ENCODE measurements at regions not wholly inside any gene's neighbourhood (a gene's known extent, or its start where the extent isn't known, plus 50 kb on each side); places are given as distances from the start of the nearest gene placed in this dataset.
A peak's percentile ranks its signal among the peaks of the same experiment; 100 is the strongest.

DNA sequence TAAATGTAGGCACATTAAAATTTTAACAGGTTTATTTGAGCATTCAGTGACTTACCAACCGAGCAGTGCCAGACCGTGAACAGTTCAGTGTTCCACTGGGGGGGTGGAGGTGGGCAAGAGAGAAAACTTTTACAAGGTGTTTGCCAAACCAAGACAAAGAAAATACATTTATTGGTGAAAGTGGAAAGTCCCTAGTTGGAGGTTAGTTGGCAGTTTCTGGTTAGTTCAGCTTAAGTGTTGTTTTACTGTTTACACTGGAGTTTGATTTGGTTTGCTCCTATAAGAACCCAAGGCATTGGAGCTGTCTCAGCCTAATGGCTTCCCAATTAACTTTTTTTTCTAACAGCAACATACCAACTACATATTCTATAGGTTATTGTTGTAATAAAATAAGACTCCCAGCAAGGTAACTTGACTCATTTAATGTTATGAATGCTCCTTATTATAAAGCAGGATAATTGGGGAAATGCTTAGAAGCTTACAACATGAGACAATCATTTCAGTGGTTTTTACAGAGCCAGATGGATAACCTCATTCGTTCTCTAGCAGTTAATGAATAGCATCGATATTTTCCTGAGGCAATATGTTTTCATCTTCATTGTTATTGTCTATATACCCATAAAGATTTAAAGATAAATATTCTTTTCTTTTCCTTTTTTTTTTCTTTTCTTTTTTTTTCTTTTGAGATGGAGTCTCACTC is 115.8 kb downstream of the ETNK1 start:
- DNase-seq (ENCODE audit: low spot score) = peak; percentile 74

DNA sequence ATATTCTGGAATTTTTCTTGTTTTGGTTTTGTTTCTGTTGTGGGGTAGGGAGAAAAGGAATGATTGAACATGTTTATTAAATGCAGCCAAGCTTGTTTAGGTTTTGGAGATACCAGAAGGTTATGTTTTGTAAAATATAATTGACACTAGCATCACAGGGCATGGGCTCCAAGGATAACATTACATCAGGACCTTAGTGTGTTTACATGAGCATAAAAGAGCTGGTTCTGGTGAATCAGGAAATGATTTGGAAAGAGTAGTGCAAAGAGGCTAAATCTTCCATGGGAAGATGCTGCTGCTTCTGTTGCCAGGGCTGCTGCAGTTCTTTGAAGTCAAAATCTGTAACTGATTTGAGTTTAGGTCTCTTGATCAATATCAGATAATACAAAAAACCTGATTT is 118.7 kb downstream of the ETNK1 start:
- no peak for DNase-seq (ENCODE audit: low spot score)

DNA sequence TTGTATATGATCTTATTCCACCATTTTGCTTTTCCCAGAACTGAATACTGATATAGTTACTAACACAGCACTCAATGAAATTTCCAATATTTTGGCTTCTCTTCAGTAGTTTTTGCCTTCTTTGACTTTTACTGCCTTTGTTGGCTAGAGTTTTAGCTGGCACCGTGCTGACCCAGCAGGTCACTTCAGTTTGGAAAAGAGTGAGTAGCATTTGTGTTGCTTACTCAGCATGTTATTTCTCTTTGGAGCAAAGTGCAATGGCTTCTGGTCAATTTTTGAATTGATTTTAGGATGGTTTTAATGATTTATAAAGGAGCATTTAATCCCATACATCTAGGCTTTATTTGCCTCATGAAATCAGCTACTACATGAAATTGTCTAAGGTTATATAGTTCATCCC is 119.2 kb downstream of the ETNK1 start:
- no peak for DNase-seq (ENCODE audit: low spot score)

DNA sequence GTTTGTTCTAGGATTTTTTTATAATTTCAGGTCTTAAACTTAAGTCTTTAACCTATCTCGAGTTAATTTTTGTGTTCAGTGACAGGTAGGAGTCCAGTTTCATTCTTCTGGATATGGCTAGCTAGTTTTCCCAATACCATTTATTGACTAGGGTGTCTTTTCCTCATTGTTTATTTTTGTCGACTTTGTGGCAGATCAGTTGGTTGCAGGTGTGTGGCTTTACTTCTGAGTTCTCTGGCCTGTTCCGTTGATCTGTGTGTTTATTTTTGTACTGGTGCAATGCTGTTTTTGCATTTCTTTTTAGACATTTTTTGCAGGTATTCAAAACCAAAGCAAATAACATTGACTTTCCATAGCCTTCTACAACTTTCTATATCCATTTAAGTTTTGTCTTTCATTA is 121.7 kb downstream of the ETNK1 start:
- DNase-seq (ENCODE audit: low spot score) = no peak

DNA sequence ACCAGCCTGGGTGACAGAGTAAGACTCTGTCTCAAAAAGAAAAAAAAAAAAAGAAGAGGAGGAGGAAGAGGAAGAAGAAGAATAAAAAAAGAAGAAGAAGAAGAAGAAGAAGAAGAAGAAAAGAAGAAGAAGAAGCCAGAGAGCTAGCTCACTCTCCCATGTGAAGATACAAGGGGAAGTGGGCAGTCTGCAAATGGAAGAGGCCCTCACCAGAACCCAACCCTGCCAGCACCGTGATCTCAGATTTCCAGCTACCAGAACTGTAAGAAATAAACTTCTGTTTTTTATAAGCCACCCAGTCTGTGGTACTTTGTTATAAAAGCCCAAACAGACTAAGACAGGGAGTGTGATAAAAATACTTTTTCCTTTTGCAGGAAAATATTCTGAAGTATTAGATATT is 130.7 kb downstream of the ETNK1 start:
- no peak for DNase-seq (ENCODE audit: low spot score)

DNA sequence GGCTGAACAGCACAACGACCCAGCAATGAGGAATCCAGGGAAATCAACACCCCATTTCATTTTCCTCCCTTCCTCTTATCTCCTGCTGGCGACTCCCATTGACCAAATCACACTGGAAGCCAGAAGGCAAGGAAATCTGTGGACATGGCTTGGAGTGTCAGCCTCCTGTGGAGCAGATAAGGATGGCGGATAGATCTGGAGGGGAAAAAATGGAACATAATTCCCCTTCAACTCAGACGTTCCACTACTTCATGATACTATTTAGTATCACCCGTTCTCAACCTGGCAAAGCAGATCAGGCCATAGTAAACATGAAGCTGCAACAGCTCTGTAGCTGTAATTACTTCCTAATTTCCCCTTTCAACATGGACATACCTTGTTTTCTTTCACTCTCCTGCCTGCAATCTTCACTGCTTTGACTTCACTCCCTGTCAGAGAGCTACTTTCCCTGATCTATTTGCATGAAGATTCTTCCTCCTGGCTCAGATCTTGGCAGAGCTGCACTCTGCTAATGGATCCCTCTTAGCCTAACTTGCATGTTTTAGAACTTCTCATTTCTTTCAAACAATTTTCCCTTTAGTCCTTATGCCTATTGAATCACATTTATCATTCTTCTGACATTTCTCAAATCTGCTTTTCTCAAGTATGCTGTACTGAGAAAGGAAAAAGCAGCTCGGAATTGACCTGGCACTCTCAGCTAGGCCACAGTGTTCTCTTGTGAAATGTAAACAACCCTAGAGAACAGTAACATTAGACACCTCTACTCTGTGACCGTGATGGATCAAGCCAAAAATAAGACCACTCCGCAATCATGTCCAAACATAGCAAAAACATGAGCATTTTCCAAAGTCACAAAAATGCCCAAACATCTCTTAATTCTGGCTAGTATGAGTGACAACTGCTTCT is 135.1 kb downstream of the ETNK1 start:
- DNase-seq (ENCODE audit: low spot score) = no peak

DNA sequence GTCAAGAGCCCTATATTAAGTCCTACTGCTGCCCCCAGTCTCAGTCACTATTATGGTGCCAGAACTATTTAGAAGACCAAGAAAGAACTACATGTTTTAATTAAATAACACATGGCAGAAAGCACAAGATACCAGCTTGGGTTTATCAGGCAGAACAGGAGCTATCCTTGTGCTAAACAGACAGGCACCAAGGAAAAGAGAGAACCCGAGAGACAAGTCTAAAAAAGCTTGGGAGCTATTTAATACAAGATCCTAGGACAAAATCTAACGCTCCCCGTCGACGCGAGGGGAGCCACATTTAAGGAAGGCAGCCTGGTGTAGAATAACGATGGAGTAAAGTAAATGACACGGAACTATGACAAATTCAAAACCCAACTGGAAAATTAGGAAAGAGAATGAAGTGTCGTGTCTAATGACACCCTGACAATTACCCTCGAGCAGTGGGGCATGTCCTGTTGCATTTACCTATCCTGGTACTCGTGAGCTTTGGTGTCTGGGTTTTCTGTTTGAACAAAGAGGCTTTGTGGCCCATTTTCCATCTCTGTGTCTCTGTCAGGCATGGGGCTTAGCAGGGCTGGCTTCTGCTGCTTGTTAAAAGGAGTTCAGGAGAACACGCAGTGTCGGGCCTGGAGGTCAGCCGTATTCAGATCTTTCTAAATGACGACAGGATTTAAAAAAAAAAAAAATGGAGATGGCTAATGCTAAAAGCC is 140.6 kb downstream of the ETNK1 start:
- no peak for DNase-seq (ENCODE audit: low spot score)

DNA sequence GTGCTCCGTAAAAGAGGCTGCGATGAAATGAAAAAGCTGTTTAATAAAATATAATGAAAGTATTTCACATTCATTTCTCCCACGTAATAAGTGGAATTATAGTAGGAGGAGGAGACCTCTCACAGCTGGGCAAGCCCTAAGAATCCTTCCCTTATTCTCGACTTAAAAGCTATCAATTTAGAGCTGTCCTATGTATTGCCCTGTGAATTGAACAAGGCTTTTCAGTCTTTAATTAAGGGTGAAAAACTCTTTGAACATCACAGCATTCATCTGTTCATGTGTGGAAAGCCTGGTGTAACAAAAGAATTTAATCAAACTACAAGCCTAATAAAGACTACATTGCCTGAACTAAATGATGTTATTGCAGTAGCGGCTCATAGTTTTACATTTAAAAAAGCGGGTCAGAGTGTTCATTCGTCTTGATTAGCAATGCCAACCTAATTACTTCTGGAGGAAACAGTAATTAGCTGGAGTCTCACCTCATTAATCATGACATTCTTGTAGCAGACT is 142.0 kb downstream of the ETNK1 start:
- DNase-seq (ENCODE audit: low spot score) = no peak

DNA sequence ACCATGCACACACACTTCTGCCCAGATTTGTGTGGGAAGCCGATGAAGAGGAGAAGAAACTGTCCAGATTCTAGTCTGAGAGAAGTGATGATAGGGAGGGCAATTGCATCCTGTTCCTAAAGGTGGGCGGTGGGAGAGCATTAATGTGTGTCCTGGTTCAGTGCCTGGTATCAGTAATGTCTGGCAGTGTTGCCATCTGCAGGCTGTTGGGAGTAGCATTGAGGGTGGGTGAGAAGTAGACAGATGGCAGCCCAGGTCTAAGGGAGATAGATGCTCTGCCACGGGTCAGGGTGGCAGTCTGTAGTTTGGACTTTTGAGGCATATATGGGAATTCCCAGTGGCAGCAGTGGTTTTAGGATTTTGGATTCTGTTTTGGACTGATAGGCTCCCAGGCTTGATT is 156.4 kb downstream of the ETNK1 start:
- DNase-seq (ENCODE audit: low spot score) = no peak

DNA sequence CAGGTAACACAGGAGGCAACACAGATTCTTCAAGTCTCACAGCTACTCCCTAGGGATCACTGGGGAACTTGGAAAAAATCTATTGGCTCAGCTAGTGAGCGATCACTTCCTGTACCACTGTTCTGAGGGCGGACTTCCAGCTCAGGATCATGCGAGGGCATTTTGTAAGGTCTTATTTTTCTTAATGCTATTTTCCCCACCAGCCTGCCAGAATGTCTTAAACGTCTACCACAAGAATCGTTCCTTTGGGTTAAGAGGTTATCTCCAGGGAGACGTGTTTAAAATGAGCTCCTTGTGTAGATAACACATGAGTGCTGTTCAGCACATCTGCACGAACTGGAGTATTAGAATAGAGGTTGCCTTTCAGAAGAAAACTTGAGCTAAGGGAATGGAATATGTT is 162.6 kb downstream of the ETNK1 start:
- no peak for DNase-seq (ENCODE audit: low spot score)

DNA sequence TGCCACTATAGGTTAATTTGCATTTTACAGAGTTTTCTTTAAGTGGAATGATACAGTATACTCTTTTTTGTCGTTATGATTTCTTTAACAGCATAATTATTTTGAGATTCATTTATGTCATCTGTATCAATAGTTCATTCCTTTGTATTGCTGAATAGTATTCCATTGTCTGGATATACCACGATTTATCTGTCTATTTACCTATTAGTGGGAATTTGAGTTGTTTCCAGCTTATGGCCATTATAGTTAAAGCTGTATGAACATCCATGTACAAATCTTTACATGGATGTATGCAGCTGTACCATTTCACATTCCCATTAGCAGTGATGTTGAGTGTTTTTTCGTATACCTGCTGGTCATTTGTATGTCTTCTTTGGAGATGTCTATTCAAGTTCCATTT is 163.9 kb downstream of the ETNK1 start:
- DNase-seq (ENCODE audit: low spot score) = no peak

DNA sequence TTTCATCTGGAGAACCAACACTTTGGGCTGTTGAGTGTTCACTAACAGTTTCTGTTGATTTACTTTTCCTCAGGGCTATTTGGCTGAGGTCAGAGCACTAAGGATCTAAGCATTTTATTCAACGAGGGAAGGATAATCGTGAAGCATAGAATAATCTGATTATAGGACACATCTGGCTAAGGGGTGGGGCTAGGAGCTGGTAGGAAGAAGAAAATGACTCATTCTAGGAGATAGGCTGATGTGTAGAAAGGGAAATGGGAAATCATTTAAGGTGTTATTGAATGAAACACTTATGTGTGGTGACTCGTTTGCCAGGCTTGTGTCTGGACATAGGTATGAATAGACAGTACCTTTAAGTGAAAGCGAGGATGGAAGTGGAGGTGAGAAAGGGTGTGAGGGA is 167.2 kb downstream of the ETNK1 start:
- peak; percentile 55 for DNase-seq (ENCODE audit: low spot score)

DNA sequence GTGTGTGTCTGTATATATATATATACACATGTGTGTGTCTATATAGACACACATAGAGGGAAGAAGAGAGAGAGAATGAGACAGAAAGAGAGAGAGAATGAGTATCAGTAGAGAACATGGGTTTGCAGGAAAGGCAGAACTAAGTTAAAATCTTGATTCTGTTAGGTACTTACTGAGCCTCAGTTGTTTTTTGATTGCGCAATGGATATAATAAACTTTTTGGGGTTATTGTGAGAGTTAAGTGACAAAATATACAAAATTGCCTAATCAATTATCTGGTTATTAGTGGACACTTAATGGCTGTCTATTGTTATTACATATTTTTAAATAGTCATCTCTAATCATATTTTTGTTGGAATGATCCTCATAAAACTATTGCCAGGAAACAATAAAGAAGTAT is 169.0 kb downstream of the ETNK1 start:
- DNase-seq (ENCODE audit: low spot score) = no peak

DNA sequence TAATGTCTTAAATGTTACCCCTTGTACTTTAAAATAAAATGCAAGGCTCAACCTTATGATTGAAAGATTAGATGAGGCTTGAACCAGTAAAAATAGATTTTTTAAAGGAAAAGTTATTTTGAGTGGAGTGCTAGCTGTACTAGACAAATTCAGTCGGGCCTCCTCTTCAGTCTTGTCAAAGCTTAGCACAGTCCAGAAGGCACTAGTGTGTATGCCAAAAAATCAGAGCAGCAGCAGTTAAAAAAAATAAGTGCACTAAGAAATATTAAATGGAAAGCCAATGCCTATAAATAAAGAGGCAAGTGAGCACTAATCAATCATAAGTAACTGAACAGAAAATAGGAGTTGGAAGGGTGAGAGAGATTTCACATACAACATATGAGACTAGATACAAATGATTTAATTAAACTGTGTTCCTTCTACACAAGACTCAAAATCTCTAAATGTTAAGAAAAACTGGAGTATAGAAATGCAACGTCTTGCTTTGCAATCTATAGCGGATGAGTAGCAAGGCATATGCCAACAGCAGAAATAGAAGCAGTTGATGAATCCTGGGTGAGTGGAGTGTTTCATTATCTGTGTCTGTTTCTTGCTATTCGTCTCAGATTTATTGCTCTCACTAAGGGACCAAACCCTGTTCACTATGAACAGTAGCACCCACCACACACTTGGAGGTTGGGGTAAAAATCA is 172.1 kb downstream of the ETNK1 start:
- no peak for DNase-seq (ENCODE audit: low spot score)

DNA sequence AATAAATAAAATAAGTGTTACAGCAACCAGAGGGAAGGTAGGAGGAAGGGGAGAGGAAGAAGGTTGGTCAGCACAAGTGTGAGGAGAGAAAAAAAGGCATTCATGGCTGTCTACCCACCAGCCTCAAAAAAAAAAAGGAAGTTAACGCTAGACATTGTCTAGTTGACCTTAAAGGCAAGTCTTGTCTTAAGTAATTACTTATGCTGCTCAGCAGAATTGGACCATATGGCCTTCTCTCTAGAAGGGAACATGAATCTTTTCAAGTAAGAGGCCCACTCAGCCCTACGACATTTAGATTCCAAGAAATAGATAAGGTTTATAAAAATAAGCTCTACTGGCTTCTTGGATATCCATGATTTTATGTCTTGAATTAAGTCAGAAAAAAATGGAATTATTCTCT is 172.7 kb downstream of the ETNK1 start:
- no peak for DNase-seq (ENCODE audit: low spot score)

DNA sequence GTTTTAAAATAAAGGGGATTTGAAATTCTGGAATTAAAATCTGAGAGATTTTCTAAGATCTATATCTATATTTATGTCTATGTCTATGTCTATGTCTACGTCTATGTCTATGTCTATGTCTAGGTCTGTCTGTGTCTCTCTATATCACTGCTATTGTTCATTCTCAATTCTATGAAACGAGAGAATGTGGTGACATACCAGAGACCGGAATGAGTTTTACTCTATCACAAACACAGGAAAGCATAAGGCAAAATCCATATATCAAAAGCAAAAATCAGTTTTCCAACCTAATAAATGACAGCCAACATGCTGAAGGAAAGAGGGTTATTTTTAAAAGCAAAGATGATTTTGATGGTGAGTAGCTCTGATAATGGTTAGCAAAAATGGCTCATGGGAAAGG is 173.1 kb downstream of the ETNK1 start:
- no peak for DNase-seq (ENCODE audit: low spot score)

DNA sequence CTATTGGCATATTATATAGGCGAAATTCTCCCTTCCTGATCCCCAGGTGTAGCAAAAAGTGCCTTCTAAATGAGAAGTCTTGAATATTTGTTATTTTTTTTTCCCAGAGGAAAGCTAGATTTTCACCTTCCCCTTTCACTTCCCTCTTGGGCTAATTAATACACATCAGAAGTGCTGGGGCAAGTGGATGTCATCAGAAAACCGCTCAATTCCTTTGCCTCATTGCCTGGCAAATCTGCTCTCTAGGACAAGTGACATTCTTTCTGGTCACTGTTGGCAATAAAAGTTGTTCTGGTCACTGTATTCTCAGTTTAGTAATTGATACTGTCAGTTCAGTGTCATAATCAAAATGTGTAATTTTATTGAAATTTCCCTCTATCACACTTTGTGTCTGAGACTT is 174.5 kb downstream of the ETNK1 start:
- DNase-seq (ENCODE audit: low spot score) = no peak

DNA sequence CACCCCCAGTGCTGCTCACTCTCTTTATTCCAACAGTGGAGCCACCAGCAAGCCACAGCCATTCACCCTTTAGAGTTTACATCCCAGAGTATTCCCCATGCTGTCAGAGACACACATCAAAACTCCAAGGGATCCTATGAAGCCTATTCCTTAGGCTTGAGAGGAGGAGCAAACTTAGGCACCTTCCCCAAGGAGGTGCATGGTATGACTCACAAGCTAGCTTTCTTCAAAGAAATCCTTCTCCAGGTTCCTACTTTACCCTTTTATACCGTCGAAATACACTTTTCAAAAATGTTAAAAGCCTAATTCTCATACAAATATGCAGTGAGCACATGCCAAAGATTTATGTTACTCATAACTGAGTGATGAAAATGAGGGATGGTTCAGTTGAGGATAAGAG is 175.4 kb downstream of the ETNK1 start:
- no peak for DNase-seq (ENCODE audit: low spot score)

DNA sequence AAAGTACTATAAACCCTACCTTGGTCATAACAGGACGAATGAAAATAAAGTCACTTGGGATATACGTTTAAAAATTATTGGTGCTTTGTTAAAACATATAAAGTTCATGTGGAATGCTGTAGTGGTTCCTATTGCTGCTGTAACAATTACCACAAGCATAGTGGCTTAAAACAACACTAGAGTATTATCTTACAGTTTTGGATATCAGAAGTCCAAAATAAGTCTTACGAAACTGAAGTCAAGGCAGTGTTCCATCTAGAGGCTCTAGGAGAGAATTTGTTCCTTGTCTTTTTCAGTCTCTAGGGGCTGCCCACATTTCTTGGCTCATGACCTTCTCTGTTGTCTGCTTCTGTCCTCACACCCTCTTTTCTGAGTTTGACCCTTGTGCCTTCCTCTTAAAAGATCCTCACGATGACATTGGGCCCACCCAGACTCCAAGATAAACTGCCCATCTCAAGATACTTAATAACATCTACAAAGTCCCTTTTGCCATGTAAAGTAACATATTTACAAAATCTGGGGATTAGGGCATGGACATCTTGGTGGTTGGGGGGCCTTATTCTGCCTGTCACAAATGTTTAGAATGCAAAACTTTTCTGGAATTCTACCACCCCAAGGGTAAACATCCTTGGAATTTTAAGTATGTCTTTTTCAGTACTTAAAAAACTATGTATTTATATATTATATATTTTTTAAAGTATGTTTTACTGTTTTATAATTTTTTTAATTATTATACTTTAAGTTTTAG is 178.1 kb downstream of the ETNK1 start:
- DNase-seq (ENCODE audit: low spot score) = no peak

DNA sequence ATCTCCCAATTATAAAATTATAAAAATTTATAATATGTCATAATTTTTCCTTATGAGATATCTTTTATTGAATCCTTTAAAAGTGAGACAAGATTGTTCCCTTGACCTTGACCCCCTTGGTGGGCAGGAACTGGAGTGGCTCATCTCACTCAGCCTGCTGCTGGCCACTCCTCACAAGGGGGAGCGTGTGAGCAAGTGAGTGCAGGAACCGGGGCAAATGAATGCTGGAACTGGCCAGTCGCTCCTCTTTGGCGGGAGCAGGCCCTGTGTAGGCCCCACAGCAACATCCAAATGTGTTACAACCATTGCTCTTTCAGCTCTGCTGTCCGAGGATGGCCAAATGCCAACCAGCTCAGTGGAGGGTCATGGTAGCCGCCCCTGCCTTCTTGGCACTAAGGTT is 178.8 kb downstream of the ETNK1 start:
- no peak for DNase-seq (ENCODE audit: low spot score)

DNA sequence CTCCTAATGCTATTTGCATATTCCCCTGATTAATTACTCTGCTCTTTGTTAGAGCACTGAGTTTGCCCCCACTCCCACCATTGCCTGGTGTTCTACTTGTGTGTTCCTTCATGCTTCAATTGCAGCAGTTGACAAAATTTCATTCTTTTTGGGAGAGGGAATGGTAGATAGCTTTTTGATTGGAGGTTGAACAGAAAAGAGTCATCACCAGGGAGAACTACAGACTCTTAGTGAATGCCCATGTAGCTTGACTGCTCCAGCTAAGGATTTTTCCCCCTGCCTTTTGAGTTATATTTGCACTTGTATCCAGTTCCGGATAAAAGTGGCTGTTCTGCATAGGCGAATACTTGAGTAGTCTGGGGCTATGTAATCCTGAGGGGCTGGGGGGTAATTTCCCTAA is 183.9 kb downstream of the ETNK1 start:
- no peak for DNase-seq (ENCODE audit: low spot score)

Measured in kidney tubule cell (primary cell).